ENCODE measurements at regions not wholly inside any gene's neighbourhood (a gene's known extent, or its start where the extent isn't known, plus 50 kb on each side); places are given as distances from the start of the nearest gene placed in this dataset.

DNA sequence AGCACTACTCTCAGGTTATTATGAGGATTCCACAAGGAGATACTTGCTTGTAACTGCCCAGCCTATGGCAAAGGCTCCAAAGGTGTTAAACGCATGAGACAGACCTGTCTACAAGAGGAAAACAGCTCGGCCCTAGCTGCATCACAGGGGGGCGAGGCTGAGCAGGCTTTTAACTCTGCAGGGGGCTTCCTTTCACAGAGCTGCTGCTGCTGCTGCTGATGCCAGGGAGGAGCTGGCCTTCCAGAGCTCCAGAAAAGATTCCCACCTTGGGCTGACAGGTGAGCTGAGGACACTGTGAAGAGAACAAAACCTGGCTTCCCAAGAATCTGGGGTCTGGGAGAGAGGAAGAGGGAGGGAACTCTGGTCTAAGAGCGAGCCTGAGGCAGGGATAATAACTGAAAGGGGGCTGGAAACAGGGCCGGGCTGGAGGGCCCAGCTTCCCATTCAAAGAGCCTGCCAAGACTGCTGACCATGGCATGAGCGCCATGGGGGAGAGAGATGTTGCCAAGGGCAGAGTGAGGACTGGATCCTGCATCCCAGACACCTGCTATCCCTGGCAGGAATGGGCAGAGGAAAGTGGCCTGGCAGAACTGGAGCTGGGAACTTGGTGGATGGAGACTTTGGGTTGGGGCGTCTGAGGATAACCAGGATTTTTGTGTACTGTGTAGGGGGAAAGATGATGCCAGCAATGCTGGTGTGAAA, 211.1 kb upstream of the LRFN2 start:
- DNase-seq (ENCODE audit: low read depth in 2 of 2), result no peak

DNA sequence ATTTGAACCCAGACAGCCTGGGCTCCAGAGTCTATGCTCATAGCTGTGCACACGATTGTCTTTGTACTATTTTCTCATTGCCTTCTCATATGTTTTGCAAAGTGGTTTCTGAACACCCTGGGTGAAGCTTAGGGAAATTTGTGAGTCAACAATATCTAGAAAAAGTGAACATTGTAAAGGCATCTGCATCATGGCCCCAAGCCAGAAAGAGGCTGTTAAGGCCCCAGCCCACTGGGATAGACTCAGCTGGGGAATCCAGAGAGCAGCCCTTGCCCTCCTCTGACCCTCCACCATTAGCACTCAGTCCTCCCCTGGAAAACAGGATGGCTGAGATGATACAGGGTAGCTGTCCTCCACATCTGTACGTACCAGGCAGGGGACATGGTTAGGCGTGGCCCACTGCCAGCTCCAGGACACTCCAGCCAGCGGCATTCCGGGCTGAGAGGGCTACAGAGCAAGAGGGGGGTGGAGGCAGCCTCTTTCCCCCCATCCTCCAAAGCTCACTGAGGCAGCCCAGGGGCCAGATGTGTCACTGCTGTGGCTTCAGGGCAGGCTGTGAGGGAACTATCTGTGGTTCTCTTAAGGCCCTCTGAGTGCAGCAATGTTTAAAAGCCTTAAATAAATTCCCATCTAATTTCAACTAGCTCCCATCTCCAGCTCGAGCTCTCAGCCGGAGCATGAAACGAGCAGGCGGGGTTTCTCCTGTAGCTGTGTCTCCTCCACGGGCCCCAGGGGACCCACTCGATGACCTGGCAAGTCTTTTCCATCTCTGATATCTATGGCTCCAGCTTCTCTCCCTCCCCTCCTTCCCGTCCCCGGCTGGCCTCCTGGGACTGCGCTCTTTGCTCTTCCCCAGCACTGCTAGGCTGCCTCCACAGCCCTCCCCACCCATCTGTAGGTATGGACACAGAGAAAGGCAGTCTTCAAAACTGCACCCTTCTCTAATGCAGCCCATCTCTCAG, 209.4 kb upstream of the LRFN2 start:
- no peak for DNase-seq (ENCODE audit: low read depth in 2 of 2)

DNA sequence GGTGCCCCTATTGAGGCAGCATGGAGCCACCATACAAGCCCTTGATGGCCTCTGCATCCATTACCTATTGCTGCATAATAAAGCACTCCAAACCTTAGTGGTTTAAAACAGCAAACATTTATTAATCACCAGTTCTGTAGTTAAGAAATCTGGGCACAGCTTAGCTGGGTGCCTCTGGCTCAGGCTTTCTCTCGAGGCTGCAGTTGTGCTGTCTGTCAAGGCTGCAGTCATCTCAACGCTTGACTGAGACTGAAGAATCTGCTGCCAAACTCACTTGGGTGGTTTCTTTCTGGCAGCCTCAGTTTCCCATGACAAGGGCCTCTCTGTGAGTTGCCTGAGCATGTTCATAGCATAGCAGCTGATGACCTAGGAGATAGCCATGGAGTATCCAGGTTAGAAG, 207.4 kb upstream of the LRFN2 start:
- DNase-seq (ENCODE audit: low read depth in 2 of 2), result no peak

DNA sequence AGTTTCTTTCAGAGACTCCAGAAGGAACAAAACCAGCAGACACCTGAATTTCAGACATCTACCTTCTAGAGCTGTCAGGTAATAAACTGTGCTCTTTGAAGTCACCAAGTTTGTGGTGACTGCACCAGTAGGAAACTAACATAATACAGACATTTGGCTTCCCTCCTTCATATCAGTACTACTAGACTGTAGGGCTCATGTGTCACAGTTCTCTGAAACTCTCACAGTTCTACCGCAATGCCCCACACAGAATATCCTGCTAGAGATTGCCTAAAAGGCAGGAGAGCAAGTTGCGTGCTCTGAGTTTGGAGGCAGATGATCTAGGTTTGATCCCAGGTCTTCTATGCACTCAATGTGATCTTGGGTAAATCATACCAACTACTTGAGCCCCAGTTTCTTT, 205.0 kb upstream of the LRFN2 start:
- no peak for DNase-seq (ENCODE audit: low read depth in 2 of 2)

GRCh38 chr6:40791004-40791403, 203.8 kb upstream of the LRFN2 start:
- DNase-seq (ENCODE audit: low read depth in 2 of 2), result no peak

- DNase-seq (ENCODE audit: low read depth in 2 of 2), result peak; percentile 88 to 92
These were observed 201.8 kb upstream of the LRFN2 start for GRCh38 chr6:40788661-40789655.

DNA sequence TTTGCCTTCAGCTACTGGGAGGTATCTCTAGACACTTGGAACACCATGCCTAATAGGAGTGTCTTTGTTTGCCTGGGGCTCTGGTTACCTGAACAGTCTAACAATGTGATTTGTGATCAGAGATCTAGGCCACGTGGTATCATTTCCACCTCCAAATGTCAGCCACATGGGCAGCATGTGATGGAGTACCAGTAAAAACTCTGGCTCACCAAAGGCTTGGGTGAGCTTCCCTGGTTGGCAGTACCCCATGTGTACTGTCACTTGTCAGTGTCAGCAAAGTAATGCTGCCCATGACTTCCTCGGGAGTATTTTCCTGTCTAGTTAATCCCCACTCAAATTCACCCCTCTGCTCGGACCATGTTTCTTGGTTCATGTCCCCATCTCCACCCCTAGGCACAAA, 195.2 kb upstream of the LRFN2 start:
- DNase-seq (ENCODE audit: low read depth in 2 of 2), result no peak

- DNase-seq (ENCODE audit: low read depth in 2 of 2), result no peak
These were observed 193.5 kb upstream of the LRFN2 start for GRCh38 chr6:40780637-40781036.

GRCh38 chr6:40779409-40779808, 192.2 kb upstream of the LRFN2 start:
- peak in 1 of 2 donors; percentile 63 for DNase-seq (ENCODE audit: low read depth in 2 of 2)

DNA sequence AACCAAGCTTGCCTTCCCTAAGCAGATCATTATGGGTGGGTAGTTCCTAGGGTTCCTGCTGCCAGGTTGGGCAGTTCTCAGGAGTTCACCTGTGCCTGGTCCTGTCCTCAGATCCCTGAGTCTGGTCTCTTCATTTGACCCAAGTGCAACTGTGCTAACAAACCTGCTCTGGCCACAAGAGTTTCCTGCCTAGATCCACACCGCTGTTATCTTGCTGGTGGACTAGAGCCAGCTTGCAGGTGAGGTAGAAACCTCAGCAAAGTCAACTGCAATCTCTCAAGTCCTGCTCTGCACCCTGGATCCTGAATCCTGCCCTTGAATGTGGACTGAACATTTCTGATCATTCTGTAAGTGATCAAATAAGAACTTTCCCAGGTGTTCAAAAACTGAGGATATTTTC, 191.8 kb upstream of the LRFN2 start:
- DNase-seq (ENCODE audit: low read depth in 2 of 2), result no peak

DNA sequence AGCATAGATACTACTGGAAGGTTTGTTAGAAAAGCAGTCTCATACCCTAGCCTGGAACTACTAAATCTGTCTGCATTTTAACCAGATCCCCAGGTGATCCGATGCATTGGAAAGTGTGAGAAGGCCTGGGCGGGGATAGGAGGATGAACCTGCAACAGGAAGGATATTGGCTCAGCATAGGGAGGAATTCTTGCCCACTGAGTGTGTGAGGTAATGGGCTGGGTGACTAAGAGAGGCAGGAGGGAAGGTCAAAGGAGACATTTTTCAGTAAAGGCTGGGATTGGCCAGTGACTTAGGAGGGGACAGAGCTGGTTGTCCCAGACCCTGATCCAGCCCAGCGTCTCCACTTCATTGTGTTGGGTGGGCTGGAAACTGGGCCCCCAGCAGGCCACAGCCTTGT, 191.0 kb upstream of the LRFN2 start:
- DNase-seq (ENCODE audit: low read depth in 2 of 2), result peak; percentile 58 to 60

DNA sequence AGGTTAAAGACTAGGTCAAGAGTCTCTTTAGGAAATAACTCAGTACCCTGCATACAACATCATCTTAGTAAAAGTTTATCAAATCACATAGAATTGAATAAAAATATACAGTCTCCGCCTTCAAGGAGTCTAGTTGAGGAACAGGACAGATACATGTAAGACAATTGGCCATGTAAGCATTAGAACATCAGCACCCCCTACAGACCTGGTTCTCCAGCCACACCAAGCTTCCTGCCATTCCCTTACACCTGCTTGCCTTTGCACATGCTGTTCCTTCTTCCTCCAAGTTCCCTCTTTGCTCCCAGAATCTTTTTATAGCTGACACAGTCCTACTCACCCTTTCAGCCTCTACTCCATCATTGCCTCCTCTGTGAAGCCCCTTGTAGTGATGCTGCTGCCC, 187.8 kb upstream of the LRFN2 start:
- DNase-seq (ENCODE audit: low read depth in 2 of 2), result no peak

DNA sequence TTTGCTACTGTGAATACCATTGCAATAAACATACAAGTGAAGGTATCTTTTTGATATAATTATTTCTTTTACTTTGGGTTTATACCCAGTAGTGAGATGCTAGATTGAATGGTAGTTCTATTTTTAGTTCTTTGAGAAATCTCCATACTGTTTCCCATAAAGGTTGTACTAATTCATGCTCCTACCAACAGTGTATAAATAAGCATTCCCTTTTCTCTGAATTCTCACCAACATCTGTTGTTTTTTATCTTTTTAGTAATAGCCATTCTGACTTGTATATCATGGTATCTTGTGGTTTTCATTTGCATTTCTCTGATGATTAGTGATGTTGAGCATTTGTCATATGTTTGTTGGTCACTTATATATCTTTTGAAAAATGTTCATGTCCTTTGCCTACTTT, 183.6 kb upstream of the LRFN2 start:
- DNase-seq (ENCODE audit: low read depth in 2 of 2), result no peak

DNA sequence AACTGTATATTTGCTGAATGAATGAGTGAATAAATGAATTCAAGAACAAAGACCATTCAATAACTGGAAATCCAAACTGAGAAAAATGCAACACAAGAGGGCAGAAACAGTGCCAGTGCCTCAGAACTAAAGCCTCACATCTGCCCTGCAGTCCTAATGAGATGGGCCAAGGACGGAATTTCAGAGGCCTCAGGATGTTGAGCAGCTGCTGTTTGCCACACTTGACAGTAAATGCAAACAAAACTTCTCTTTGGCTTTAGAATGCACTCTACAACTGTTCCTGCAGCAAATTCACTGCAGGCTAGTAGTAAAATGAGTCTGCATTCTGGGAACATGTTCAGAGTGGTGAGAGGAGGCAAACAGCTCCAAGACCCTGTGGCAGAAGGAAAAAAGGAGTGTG, 177.6 kb upstream of the LRFN2 start:
- no peak for DNase-seq (ENCODE audit: low read depth in 2 of 2)

DNA sequence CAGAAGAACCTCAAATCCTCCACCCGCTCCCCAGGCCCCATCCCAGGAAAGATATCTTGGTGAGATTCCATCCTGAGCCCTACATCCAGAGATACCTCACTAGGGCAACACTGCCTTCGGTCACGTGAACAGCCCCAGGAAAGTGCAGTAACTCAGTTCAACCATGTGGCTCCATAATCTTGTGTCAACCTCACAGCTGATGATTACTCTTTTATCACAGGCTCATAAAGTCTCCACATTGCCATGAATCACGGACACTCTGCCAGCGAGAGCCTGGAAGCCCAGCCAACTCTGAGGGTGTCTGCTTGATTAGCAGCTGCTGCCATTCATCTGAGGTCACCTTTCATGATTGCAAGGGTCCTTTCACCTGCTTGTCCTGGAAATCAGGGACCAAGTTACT, 175.8 kb upstream of the LRFN2 start:
- no peak for DNase-seq (ENCODE audit: low read depth in 2 of 2)

DNA sequence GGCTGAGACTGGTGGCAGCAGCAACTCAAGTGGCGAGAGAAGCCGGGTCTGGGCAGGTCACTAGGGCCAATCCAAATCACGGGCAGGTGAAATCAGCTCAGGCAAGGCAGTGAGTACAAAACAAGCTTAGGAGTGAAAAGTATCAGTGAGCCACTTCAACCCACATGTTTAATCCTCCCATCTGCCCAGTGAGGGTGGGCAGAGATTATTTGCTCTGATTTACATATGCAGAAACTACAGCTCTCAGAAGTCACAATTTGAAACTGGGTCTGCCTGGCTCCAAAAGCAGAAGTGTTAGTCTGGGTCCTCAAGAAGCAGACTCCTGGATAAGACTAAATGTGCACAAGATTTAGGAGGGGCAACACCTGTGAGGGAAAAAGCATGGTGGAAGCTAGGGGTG, 173.7 kb upstream of the LRFN2 start:
- DNase-seq (ENCODE audit: low read depth in 2 of 2), result no peak

- no peak for DNase-seq (ENCODE audit: low read depth in 2 of 2)
These were observed 172.7 kb upstream of the LRFN2 start for GRCh38 chr6:40759838-40760237.

DNA sequence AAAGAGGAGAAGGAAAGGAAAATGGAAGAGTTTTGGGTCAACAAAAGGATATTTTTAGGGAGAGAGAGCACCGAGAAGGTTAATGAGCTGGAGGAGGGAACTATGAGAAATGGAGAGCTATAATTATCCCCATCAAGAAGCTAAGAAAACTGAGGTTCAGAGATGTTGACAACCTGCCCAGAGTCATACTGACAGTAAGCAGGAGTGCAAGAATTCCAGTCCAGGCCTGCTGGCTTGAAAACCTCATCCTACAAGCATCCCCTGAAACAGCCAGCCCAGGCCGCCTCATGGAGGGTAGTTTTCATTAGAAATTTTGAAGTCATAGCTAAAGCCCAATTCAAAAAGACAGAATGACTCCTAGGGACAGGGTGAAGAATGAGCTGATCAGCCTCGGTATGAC, 172.1 kb upstream of the LRFN2 start:
- DNase-seq (ENCODE audit: low read depth in 2 of 2), result no peak

GRCh38 chr6:40755749-40756452, 168.7 kb upstream of the LRFN2 start:
- DNase-seq (ENCODE audit: low read depth in 2 of 2), result peak in 1 of 2 donors; percentile 39

- peak in 1 of 2 donors; percentile 14 for DNase-seq (ENCODE audit: low read depth in 2 of 2)
These were observed 168.0 kb upstream of the LRFN2 start for GRCh38 chr6:40755046-40755681.
